ENCODE measurements at regions not wholly inside any gene's neighbourhood (a gene's known extent, or its start where the extent isn't known, plus 50 kb on each side); places are given as distances from the start of the nearest gene placed in this dataset.

GRCh38 chr10:61272781-61273180, 180.4 kb downstream of the TMEM26 start:
- TF ChIP-seq PKNOX1 (IDR thresholded peaks at IDR 0.05) (no peak), NFRKB (IDR thresholded peaks at IDR 0.05) (no peak), L3MBTL2 (conservative IDR thresholded peaks at IDR 0.05) (no peak), ELF4 (IDR thresholded peaks at IDR 0.05) (no peak)
